ENCODE measurements at regions not wholly inside any gene's neighbourhood (a gene's known extent, or its start where the extent isn't known, plus 50 kb on each side); places are given as distances from the start of the nearest gene placed in this dataset.

DNA sequence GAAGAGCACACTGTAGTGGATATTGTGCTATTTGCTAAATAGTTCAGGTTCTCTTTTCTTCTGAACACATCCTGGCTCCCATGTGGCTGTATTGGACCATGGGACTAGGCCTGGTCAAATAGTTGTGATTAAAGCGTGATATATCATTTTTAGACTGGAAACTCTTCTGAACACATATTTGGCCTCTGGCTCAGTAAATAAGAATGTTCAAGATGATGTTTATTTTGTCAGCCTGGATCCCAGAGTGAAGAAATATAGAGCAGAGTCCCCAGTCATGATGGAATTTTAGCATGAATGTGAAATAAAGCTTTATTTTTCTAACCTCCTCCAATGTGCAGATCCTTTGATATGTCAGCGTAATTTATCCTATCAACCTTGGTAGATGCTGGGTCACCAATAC lies 542.6 kb downstream of the ADGRL2 start:
- TF ChIP-seq ZNF24 (IDR thresholded peaks at IDR 0.05) (no peak), CTCF (IDR thresholded peaks at IDR 0.05 in 2 of 3, conservative IDR thresholded peaks at IDR 0.05 in 1 of 3; ENCODE audit: control insufficient read depth in 2 of 3, extremely low read depth in 1 of 3, insufficient read depth in 1 of 3, low read depth in 3 of 3, low read length in 3 of 3) (no peak), CEBPB (IDR thresholded peaks at IDR 0.05; ENCODE audit: borderline replicate concordance in 1 of 2, low read depth in 2 of 2, low read length in 2 of 2) (no peak), MTA2 (IDR thresholded peaks at IDR 0.05; ENCODE audit: low read depth) (no peak), SIN3A (IDR thresholded peaks at IDR 0.05; ENCODE audit: low read depth, low read length) (no peak), SMAD5 (IDR thresholded peaks at IDR 0.05; ENCODE audit: low read depth) (no peak)
